CD8-positive, alpha-beta memory T cell (primary cell): ENCODE measurements at regions not wholly inside any gene's neighbourhood (a gene's known extent, or its start where the extent isn't known, plus 50 kb on each side); places are given as distances from the start of the nearest gene placed in this dataset.

Experiments used
- CTCF ChIA-PET: fragments of 350-600 bp; sonication (Branson Sonifier 250); formaldehyde crosslinking; loops from one replicate; lab custom pipeline; 2021; ENCODE audit warnings: antibody characterized with exemption; lab: Charles Lee
- POLR2A ChIA-PET: fragments of 350-600 bp; sonication (Branson Sonifier 250); formaldehyde crosslinking; loops from one replicate; lab custom pipeline; 2021; ENCODE audit warnings: antibody characterized with exemption; lab: Charles Lee
- DNase-seq, 5 donors: peaks; one replicate each; pipeline versions ENCODE4 v3.0.0 to v3.0.0-alpha.2; 2020 to 2022; ENCODE audit warnings: mixed read lengths in 1 of 5
- H3K27ac ChIP-seq: one replicate; pipeline ENCODE4 v1.7.0; 2013; ENCODE audit warnings: low read depth, mild to moderate bottlenecking, low read length, moderate library complexity
- H3K27me3 ChIP-seq: 2 replicates; pipeline ENCODE4 v1.7.0; 2013; ENCODE audit warnings: low read length, mild to moderate bottlenecking; ENCODE audit not compliant: insufficient read depth, poor library complexity, severe bottlenecking
- H3K36me3 ChIP-seq: 2 replicates; pipeline ENCODE4 v1.7.0; 2013; ENCODE audit warnings: mild to moderate bottlenecking, low read length, moderate library complexity; ENCODE audit not compliant: insufficient read depth
- H3K4me1 ChIP-seq: 2 replicates; pipeline ENCODE4 v1.7.0; 2013; ENCODE audit warnings: mild to moderate bottlenecking, low read length, moderate library complexity; ENCODE audit not compliant: insufficient read depth
- H3K4me3 ChIP-seq: 2 replicates; pipeline ENCODE4 v1.7.0; 2013; ENCODE audit warnings: mild to moderate bottlenecking, low read length
- H3K9me3 ChIP-seq: 2 replicates; pipeline ENCODE4 v1.7.0; 2013; ENCODE audit warnings: mild to moderate bottlenecking, low read length
- H3K27ac Mint-ChIP-seq, 8 donors: one replicate each; pipeline ENCODE4 v1.8.0; 2020 to 2021; ENCODE audit warnings: mixed read lengths in 8 of 8, mild to moderate bottlenecking in 6 of 8, inconsistent platforms in 3 of 8, moderate library complexity in 3 of 8
- H3K27me3 Mint-ChIP-seq, 2 donors: one replicate each; pipeline ENCODE4 v1.8.0; 2020 to 2021; ENCODE audit warnings: mixed read lengths in 2 of 2, mild to moderate bottlenecking in 1 of 2, moderate library complexity in 1 of 2
- H3K36me3 Mint-ChIP-seq, 3 donors: one replicate each; pipeline ENCODE4 v1.8.0; 2020 to 2021; ENCODE audit warnings: mixed read lengths in 3 of 3, inconsistent platforms in 1 of 3, mild to moderate bottlenecking in 1 of 3
- H3K4me1 Mint-ChIP-seq, 3 donors: one replicate each; pipeline ENCODE4 v1.8.0; 2020 to 2021; ENCODE audit warnings: mixed read lengths in 3 of 3, inconsistent platforms in 1 of 3, mild to moderate bottlenecking in 1 of 3
- H3K4me3 Mint-ChIP-seq, 7 donors: one replicate each; pipeline ENCODE4 v1.8.0; 2020 to 2021; ENCODE audit warnings: mixed read lengths in 7 of 7, mild to moderate bottlenecking in 6 of 7, moderate library complexity in 4 of 7, inconsistent platforms in 2 of 7
- H3K9me3 Mint-ChIP-seq, 5 donors: one replicate each; pipeline ENCODE4 v1.8.0; 2020 to 2022; ENCODE audit warnings: mixed read lengths in 5 of 5, mild to moderate bottlenecking in 3 of 5, moderate library complexity in 2 of 5, inconsistent platforms in 1 of 5

DNA sequence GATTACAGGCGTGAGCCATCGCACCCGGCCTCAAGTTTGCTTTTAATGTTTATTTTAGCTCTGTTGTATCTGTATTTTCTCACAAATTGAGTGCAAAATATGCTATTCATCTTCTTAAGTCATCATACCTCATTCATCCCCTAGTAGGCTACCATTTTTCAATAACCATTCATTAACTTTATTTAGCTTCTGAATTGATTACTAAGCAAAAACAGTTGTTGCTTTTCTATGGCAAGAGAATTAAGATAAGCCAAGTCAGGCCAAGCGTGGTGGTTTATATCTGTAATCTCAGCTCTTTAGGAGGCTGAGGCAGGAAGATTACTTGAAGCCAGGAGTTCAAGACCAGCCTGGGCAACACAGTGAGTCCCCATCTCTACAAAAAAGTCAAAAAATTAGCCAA, 63.3 kb upstream of the CERS6 start:
- Mint-ChIP-seq H3K27me3 (peaks cover 0 to 3% of the 10 kb centered on the region in 2 donors), H3K4me1 (no peaks in the 10 kb centered on the region), H3K27ac (no peak overlapping the region), H3K36me3 (peaks cover 0 to 3% (median 0%) of the 10 kb centered on the region in 3 donors), H3K9me3 (no peaks in the 10 kb centered on the region), H3K4me3 (no peak overlapping the region)
- Histone ChIP-seq H3K27ac (no peak overlapping the region), H3K4me1 (no peaks in the 10 kb centered on the region), H3K4me3 (no peak overlapping the region), H3K27me3 (no peaks in the 10 kb centered on the region), H3K9me3 (no peaks in the 10 kb centered on the region), H3K36me3 (no peaks in the 10 kb centered on the region)
- POLR2A ChIA-PET: no interaction called here
- CTCF ChIA-PET: no interaction called here
- DNase-seq: no peak

DNA sequence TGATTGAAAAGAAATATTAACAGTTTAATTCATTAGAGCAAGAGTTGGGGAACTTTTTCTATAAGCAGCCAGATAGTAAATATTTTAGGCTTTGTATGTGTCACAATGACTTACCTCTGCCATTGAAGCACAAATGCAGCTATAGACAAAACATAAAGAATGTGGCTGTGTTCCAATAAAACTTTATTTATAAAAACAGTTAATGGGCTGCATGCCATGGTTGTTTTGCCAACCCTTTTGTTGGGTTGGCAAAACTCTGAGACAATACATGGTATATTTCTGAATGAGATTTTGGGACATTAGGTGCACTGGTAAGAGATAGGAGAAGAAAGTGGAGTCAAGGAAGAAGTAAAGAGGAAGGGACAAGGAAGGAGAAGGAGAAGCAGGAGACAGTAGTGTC, 61.8 kb upstream of the CERS6 start:
- DNase-seq: no peak
- H3K27ac Mint-ChIP-seq: no peak overlapping the region
- Histone ChIP-seq H3K4me1 (no peaks in the 10 kb centered on the region), H3K9me3 (no peaks in the 10 kb centered on the region), H3K36me3 (no peaks in the 10 kb centered on the region), H3K4me3 (no peak overlapping the region), H3K27ac (no peak overlapping the region), H3K27me3 (no peaks in the 10 kb centered on the region)
- H3K4me1 Mint-ChIP-seq: no peaks in the 10 kb centered on the region
- CTCF ChIA-PET: no interaction called here
- H3K36me3 Mint-ChIP-seq: peaks cover 0 to 3% (median 0%) of the 10 kb centered on the region in 3 donors
- H3K27me3 Mint-ChIP-seq: no peaks in the 10 kb centered on the region
- H3K4me3 Mint-ChIP-seq: no peak overlapping the region
- POLR2A ChIA-PET: no interaction called here
- H3K9me3 Mint-ChIP-seq: no peaks in the 10 kb centered on the region

GRCh38 chr2:168396131-168396530, 59.9 kb upstream of the CERS6 start:
- H3K4me3 ChIP-seq: no peak overlapping the region
- CTCF ChIA-PET: no interaction called here

GRCh38 chr2:168397629-168398028, 58.4 kb upstream of the CERS6 start:
- Histone ChIP-seq H3K4me3 (no peak overlapping the region), H3K36me3 (no peaks in the 10 kb centered on the region), H3K27me3 (no peaks in the 10 kb centered on the region), H3K4me1 (no peaks in the 10 kb centered on the region), H3K27ac (no peak overlapping the region), H3K9me3 (no peaks in the 10 kb centered on the region)
- Mint-ChIP-seq H3K4me1 (no peaks in the 10 kb centered on the region), H3K27me3 (peaks cover 1 to 6% of the 10 kb centered on the region in 2 donors), H3K27ac (no peak overlapping the region), H3K4me3 (no peak overlapping the region), H3K9me3 (no peaks in the 10 kb centered on the region), H3K36me3 (peaks cover 0 to 3% (median 0%) of the 10 kb centered on the region in 3 donors)
- no peak for DNase-seq
- ChIA-PET POLR2A (no interaction called here), CTCF (no interaction called here)

More at GRCh38 chr2:168396131-168396530, 59.9 kb upstream of the CERS6 start:
- H3K36me3 ChIP-seq: no peaks in the 10 kb centered on the region
- H3K9me3 ChIP-seq: no peaks in the 10 kb centered on the region
- no peaks in the 10 kb centered on the region for H3K27me3 ChIP-seq
- no peaks in the 10 kb centered on the region for H3K4me1 ChIP-seq
- Mint-ChIP-seq H3K27ac (no peak overlapping the region), H3K9me3 (no peaks in the 10 kb centered on the region), H3K4me1 (no peaks in the 10 kb centered on the region), H3K4me3 (no peak overlapping the region), H3K27me3 (peaks cover 0 to under 1% of the 10 kb centered on the region in 2 donors), H3K36me3 (peaks cover 0 to 3% (median 0%) of the 10 kb centered on the region in 3 donors)
- no peak for DNase-seq
- POLR2A ChIA-PET: no interaction called here
- H3K27ac ChIP-seq: no peak overlapping the region

DNA sequence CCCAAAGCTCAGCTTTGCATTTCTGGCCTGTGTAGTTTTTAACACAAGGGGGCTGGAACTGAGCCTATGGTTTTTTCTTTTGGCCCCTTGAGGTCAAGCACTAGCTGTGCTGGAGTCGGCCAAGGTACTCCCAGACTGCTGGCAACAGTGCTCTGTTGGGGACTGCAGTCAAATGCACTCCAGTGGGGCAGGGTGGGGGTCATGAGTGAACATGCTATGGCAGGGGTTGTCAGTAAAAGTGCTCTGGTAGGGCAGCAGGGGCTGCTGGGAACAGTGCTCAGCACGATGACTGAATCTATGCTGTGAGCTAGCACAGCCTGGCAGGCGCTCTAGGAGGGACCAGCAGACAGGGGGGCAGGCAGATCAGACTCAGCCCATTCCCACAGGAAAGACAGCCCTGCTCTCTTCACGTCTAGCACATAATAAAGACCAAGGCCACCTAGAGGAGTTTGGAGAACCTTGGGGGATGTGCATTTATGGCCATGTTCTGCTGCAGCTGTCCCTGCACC, 55.0 kb upstream of the CERS6 start:
- no peak overlapping the region for H3K4me3 Mint-ChIP-seq
- H3K27ac ChIP-seq: no peak overlapping the region
- ChIA-PET POLR2A (no interaction called here), CTCF (no interaction called here)
- H3K27ac Mint-ChIP-seq: no peak overlapping the region
- no peaks in the 10 kb centered on the region for H3K27me3 ChIP-seq
- peaks cover 1 to 16% of the 10 kb centered on the region in 2 donors for H3K27me3 Mint-ChIP-seq
- H3K4me1 Mint-ChIP-seq: no peaks in the 10 kb centered on the region
- H3K36me3 ChIP-seq: no peaks in the 10 kb centered on the region
- no peak overlapping the region for H3K4me3 ChIP-seq
- no peaks in the 10 kb centered on the region for H3K9me3 ChIP-seq
- no peak for DNase-seq
- no peaks in the 10 kb centered on the region for H3K9me3 Mint-ChIP-seq
- peaks cover 0 to 3% (median 0%) of the 10 kb centered on the region in 3 donors for H3K36me3 Mint-ChIP-seq
- peaks cover 5% of the 10 kb centered on the region for H3K4me1 ChIP-seq

DNA sequence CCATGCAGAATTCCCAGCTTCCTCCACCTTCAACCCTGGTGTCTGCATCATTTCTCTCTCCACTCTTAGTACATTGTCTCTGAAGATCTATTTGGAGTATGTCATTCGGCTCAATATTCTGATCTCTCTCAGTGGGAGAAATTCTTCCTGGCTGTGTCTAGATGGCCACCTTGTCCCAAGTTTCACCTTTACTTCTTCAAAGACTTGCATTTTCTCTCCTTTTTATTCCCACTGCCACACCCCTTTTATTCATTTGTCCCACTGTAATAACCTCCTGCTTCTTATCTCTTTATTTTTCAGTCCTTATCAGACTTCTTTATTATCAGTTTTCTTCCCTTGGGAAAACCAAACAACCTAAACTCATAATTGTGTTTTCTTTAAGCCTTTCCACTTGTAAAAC, 54.3 kb upstream of the CERS6 start:
- Mint-ChIP-seq H3K4me1 (no peaks in the 10 kb centered on the region), H3K27ac (no peak overlapping the region), H3K27me3 (peaks cover 1 to 16% of the 10 kb centered on the region in 2 donors), H3K4me3 (no peak overlapping the region), H3K9me3 (no peaks in the 10 kb centered on the region), H3K36me3 (peaks cover 0 to 3% (median 0%) of the 10 kb centered on the region in 3 donors)
- Histone ChIP-seq H3K27ac (no peak overlapping the region), H3K4me1 (peaks cover 5% of the 10 kb centered on the region), H3K36me3 (no peaks in the 10 kb centered on the region), H3K9me3 (no peaks in the 10 kb centered on the region), H3K27me3 (no peaks in the 10 kb centered on the region), H3K4me3 (no peak overlapping the region)
- ChIA-PET CTCF (no interaction called here), POLR2A (no interaction called here)
- DNase-seq: no peak

- no peak for DNase-seq
- H3K9me3 ChIP-seq: no peaks in the 10 kb centered on the region
- no peaks in the 10 kb centered on the region for H3K27me3 ChIP-seq
- peaks cover 5% of the 10 kb centered on the region for H3K4me1 ChIP-seq
- no peak overlapping the region for H3K4me3 ChIP-seq
- Mint-ChIP-seq H3K27ac (no peak overlapping the region), H3K36me3 (peaks cover 0 to 1% (median 0%) of the 10 kb centered on the region in 3 donors), H3K4me3 (no peak overlapping the region), H3K27me3 (peaks cover 1 to 16% of the 10 kb centered on the region in 2 donors), H3K9me3 (peaks cover 0 to 3% (median 2%) of the 10 kb centered on the region in 5 donors), H3K4me1 (no peaks in the 10 kb centered on the region)
- ChIA-PET POLR2A (no interaction called here), CTCF (no interaction called here)
- no peak overlapping the region for H3K27ac ChIP-seq
- H3K36me3 ChIP-seq: no peaks in the 10 kb centered on the region
Measured at GRCh38 chr2:168402531-168402930, 53.5 kb upstream of the CERS6 start.

DNA sequence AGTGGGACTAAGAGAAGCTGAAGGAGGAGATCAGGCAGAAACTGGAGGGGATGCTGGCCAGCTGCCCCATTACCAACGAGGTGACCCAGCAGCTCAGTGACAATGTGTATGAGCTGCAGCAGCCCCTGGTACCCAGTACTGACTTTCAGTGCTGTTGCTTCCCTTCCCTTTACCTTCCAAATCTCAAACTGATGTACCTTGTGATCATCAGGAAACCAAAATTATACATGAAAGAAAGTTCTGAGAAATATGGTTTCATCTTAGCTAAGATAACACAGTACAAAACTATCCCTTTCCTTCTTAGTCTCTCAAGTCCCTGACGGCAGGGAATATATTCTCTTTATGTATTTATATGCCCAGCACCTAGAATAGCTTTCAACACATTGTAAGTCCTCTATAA, 52.3 kb upstream of the CERS6 start:
- Histone ChIP-seq H3K4me3 (no peak overlapping the region), H3K9me3 (no peaks in the 10 kb centered on the region), H3K36me3 (no peaks in the 10 kb centered on the region), H3K4me1 (peaks cover 5% of the 10 kb centered on the region), H3K27me3 (no peaks in the 10 kb centered on the region), H3K27ac (no peak overlapping the region)
- CTCF ChIA-PET: no interaction called here
- Mint-ChIP-seq H3K27me3 (peaks cover 1 to 16% of the 10 kb centered on the region in 2 donors), H3K9me3 (peaks cover 0 to 14% (median 7%) of the 10 kb centered on the region in 5 donors), H3K27ac (no peak overlapping the region), H3K36me3 (peaks cover 0 to 12% (median 0%) of the 10 kb centered on the region in 3 donors), H3K4me3 (no peak overlapping the region), H3K4me1 (no peaks in the 10 kb centered on the region)
- no peak for DNase-seq
- POLR2A ChIA-PET: no interaction called here
